SIG-M5 treated with dmso at 0.1 percent for 504 hours (cell line): ENCODE measurements at regions not wholly inside any gene's neighbourhood (a gene's known extent, or its start where the extent isn't known, plus 50 kb on each side); places are given as distances from the start of the nearest gene placed in this dataset.

ENCODE experiments used
- DNase-seq: peaks from one replicate; lab custom pipeline; 2025; ENCODE audit not compliant: unreplicated experiment; lab: John Stamatoyannopoulos, UW

- DNase-seq: no peak
Observed at GRCh38 chr7:42624471-42624870, 287.4 kb downstream of the C7orf25 start.

- no peak for DNase-seq
Observed at GRCh38 chr7:42621543-42622219, 290.2 kb downstream of the C7orf25 start.

DNA sequence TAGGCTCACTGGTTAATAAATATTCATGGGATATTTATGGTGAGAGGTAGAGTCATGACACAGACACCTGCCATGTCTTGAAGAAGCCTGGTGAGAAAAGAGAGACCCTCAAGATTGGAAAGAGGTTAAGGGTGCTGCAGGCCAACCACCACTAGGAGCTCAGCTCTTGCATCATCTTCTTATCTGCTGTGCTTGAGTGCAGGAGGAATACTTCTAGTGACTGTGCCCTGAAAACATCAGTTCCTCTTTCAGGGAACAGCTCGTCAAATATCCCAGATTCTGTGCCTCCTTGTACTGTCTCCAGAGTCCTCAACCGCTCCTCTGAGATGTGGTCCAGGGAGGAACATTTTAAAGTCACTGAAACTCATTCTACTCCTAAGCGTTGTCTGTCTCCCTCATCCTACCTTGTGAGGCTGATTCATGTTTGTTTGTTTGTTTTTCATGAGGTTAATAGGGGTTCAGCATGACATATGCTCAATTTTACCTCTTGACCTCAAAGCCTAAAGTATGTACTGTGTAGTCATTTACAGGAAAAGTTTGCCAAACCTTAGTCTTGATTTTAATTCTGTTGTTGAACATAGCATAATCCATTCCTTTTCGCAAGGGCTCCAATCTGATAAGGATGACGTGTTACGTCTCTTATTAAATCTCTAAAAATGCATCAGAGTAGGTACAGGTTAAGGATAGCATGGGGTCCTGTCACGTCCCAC is 293.1 kb downstream of the C7orf25 start:
- DNase-seq: peak; percentile 24

GRCh38 chr7:42617806-42618457 is 293.9 kb downstream of the C7orf25 start:
- DNase-seq: no peak

DNA sequence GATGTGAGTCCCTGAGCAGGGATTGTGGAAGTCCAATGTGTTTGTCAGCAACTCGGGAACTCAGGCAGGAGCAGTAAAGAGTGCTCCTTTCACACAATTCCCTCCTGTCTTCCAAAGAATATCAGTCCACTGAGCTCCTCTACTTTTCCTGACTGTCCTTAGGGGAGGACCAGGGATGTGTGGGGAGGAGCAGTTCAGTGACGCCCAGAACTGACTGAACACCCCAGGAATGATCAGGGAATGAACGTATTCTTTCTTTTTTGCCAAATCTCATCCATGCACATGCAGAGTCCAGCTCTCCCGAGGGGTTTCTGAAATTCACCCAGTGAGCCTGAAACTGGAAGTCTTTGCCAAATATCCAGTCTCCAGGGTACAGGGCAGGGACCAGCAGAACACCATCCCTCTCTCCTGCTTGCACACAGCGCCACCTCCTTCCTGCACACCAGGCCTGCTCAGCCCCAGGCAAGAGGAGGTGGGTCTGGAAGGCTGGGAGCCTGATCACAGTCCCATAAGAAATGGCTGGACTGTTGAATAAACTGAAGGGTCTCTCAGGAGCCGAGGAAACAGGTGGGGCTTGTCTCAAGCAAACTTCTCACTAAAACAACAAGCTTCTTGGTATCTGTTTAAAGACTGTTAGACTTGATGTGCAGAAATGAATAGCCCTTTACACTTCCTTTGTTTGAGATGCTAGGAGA is 294.7 kb downstream of the C7orf25 start:
- DNase-seq: no peak

- DNase-seq: no peak
Observed at GRCh38 chr7:42614636-42615035, 297.2 kb downstream of the C7orf25 start.

DNA sequence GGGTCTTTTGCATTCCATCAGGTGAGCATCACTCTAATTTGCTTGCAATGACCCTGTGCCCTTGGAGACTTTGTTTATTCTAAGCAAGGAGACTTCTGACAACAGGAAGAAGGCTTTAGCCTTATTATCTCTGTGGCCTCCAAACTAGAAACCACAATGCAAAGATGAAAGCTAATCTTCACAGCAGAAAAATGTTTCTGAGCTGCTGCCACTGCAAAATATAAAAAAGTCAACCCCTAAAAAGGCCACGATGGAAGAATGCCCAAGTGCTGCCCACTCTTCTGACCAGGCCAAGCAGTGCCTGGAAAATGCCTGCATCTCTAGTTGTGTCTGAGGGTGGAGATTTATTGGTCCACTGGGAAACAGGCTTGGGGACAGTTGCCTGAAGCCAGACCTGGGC is 299.9 kb downstream of the C7orf25 start:
- no peak for DNase-seq

- no peak for DNase-seq
Observed at GRCh38 chr7:42611289-42611928, 300.5 kb downstream of the C7orf25 start.

DNA sequence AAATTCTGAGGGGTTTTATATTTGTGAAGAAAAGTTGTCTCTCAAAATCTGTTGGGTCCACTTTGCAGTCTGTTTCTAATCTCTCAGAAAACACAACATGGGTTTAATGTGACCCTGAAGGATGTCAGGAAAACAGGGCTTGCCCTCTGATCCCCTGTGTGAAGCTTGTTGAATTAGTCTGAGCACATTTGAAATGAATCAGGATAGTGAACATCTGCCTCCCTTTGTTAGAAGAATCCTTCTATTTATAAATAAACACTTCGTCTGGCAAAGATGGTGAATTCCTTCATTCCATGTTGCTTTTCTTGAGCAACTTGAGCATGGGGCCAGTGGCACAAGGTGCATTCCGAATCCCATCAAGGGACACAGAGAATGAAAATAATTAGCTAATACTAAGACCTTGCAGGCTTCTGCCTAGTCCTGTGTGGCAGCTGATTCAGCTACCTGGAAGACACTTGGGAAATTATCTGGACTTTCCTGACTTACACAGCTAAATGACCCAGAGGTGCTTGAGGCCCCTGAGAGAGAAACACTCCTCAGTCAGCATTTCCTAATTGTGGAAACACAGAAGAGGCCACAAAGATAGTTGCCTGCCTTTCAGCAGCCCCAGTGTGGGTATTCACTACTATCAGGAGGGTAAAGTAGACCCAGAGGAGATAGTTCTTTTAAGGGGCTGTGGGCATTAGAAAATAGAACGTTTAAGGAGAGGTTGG is 305.5 kb downstream of the C7orf25 start:
- no peak for DNase-seq

DNA sequence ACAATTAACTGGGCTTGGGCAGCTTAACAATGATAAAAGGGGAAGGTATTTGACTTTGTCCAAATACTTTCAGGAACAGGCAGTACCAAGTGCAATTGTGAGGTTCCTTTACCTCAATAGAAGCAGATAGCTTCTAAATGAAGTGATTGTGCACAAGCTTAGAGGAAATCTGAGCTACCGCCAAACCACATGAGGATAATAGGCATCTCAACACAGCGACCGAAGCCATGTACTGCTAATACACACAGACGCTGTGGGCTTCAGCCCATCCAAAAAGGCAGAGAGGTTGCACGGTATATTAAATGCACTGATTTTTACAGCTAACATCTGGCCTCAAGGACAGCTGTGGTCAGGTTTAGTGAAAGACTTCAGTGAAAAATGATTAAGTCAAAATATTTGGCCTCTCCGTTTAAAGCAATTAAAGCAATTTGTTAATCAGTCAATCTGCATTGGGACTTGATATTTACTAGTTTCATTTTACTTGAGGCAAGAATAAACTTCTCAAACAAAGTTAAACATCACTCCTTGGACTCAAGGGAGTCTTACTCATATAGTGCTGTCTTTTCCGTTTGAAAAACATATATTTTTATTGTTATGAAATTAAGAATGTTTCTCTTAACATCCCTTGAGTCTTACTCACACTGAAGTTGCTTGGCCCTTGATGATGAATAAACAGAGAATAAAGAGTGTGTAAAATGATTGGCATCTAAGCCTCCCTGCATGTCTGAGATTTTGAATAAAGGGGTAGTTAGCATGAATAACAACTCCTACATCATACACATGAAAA is 306.3 kb downstream of the C7orf25 start:
- DNase-seq: no peak

GRCh38 chr7:42603496-42603895 is 308.4 kb downstream of the C7orf25 start:
- DNase-seq: no peak

DNA sequence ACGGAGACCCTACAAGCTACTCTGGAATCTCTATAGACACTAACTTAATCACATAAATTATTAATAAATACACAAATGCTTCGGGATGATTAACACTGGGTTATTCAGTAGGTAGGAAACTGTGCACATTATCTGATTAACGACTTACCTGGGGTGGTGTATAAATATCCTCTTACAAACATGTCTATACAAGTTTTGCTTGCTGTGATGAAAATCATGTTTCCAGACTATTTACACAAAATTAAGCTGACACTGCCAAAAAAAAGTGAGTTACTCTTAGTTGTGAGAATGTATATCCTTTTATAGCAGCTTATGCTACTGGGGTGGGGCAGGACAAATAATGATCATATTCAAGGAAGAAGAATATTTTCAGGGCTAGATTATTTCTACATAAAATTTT is 314.6 kb downstream of the C7orf25 start:
- DNase-seq: no peak

GRCh38 chr7:42596737-42597136 is 315.1 kb downstream of the C7orf25 start:
- no peak for DNase-seq

- DNase-seq: no peak
Observed at GRCh38 chr7:42593860-42594259, 318.0 kb downstream of the C7orf25 start.

- DNase-seq: no peak
Observed at GRCh38 chr7:42590771-42591310, 321.0 kb downstream of the C7orf25 start.

DNA sequence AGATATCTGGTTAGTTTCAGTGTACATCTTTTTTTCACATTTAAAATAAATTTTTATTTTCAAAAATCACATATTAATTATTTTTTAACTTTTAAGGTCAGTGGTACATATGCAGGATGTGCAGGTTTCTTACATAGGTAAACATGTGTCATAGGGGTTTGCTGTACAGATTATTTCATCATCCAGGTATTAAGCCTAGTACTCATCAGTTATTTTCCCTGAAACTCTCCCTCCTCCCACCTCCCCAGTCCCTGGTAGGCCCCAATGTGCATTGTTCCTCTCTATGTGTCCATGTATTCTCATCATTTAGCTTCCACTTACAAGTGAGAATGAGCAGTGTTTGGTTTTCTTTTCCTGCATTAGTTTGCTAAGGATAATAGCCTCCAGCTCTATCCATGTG is 323.0 kb downstream of the C7orf25 start:
- no peak for DNase-seq

- no peak for DNase-seq
Observed at GRCh38 chr7:42587806-42588205, 324.1 kb downstream of the C7orf25 start.

DNA sequence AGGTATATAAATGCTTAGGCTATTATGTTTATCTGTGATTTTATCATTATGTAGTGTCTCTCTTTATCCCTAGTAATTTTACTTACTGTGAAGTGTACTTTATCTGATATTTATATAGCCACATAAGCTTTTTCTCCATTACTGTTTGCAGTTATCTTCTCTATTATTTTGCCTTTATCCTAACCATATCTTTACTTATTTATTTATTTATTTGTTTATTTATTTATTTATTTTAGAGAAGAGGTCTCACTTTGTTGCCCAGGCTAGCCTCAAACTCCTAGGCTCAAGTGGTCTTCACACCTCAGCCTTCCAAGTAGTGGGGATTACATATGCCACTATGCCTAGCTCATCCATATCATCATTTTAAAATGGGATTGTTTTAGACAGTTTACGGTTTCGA is 331.8 kb downstream of the C7orf25 start:
- no peak for DNase-seq

- DNase-seq: no peak
Observed at GRCh38 chr7:42575171-42575570, 336.7 kb downstream of the C7orf25 start.

GRCh38 chr7:42574685-42575084 is 337.2 kb downstream of the C7orf25 start:
- no peak for DNase-seq
